K562 (cell line): ENCODE measurements at regions not wholly inside any gene's neighbourhood (a gene's known extent, or its start where the extent isn't known, plus 50 kb on each side); places are given as distances from the start of the nearest gene placed in this dataset.

Source experiments
- ATAC-seq: fragments of 200-7000 bp; cut with Tn5 transposase; 3 replicates; pipeline ENCODE4 v1.9.1; 2020; ENCODE audit warnings: moderate library complexity
- BruUV-seq: library from RNA; stranded (reverse); fragments of 400-500 nt; replicated peaks from 2 replicates; lab custom pipeline; 2021; lab: Mats Ljungman, UMichigan
- CTCF ChIA-PET: fragments of 300-600 bp; formaldehyde crosslinking; extraction: SDS; loops from one replicate; lab custom pipeline; 2021; ENCODE audit warnings: low intra/inter-chr PET ratio; lab: Yijun Ruan, JAX
- POLR2A ChIA-PET: fragments of 300-600, 350-650 bp; sonication (Branson Sonifier 250); formaldehyde crosslinking; extraction: SDS; loops from one replicate; lab custom pipeline; 2021; ENCODE audit warnings: antibody characterized with exemption, inconsistent platforms; lab: Yijun Ruan, JAX
- DNase-seq, 4 experiments: peaks; one replicate each; pipeline versions ENCODE4 v3.0.0 to v3.0.0-alpha.2; 2011 to 2018; ENCODE audit warnings: low spot score in 3 of 4, mixed read lengths in 3 of 4; ENCODE audit errors: extremely low read depth in 1 of 4
- FAIRE-seq: peaks from 2 replicates; lab custom pipeline; 2011; peaks lifted over from hg19 to GRCh38; lab: Jason Lieb, UNC
- H2AFZ ChIP-seq: 2 replicates; pipeline ENCODE4 v1.6.0; 2011; ENCODE audit warnings: low read depth, low read length, control low read depth, inconsistent platforms
- H3K27ac ChIP-seq: fragments of 200-600 bp; 3 replicates; pipeline ENCODE4 v1.8.0; 2011; ENCODE audit warnings: low read depth, mild to moderate bottlenecking, control low read depth, inconsistent platforms, low read length, moderate library complexity, mixed read lengths; ENCODE audit errors: extremely low read depth
- H3K27me3 ChIP-seq, 2 experiments: fragments of 300-600 bp in 1 of 2; 2 replicates in 1 of 2; 3 replicates in 1 of 2; pipeline versions ENCODE4 v1.6.0 to v1.8.0; 2011; ENCODE audit warnings: inconsistent platforms in 2 of 2, low read length in 2 of 2, mild to moderate bottlenecking in 1 of 2, mixed read lengths in 1 of 2, moderate library complexity in 1 of 2; ENCODE audit not compliant: control insufficient read depth in 2 of 2, insufficient read depth in 2 of 2
- H3K36me3 ChIP-seq: fragments of 300-600 bp; 3 replicates; pipeline ENCODE4 v1.8.0; 2011; ENCODE audit warnings: mild to moderate bottlenecking, low read length, inconsistent platforms; ENCODE audit not compliant: control insufficient read depth, insufficient read depth
- H3K4me1 ChIP-seq, 2 experiments: fragments of 200-600 bp in 1 of 2; replicated peaks in 1 of 2; 2 replicates in 1 of 2; 3 replicates in 1 of 2; pipeline versions ENCODE4 v1.5.1 to v1.8.0; 2011; ENCODE audit warnings: inconsistent platforms in 2 of 2, low read length in 2 of 2, mild to moderate bottlenecking in 1 of 2, mixed read lengths in 1 of 2, moderate library complexity in 1 of 2; ENCODE audit not compliant: control insufficient read depth in 2 of 2, insufficient read depth in 2 of 2
- H3K4me2 ChIP-seq: 2 replicates; pipeline ENCODE4 v1.6.1; 2011; ENCODE audit warnings: low read length, control low read depth, inconsistent platforms, mixed read lengths; ENCODE audit not compliant: insufficient read depth
- H3K4me3 ChIP-seq: fragments of 200-600 bp; sonication (generic), shearing (Covaris generic); 2 replicates; pipeline ENCODE4 v1.5.1; 2016; ENCODE audit warnings: control low read depth, inconsistent platforms
- H3K79me2 ChIP-seq: fragments of 200-600 bp; 3 replicates; pipeline ENCODE4 v1.8.0; 2011; ENCODE audit warnings: low read length, inconsistent platforms; ENCODE audit not compliant: control insufficient read depth, insufficient read depth
- H3K9ac ChIP-seq, 2 experiments: 2 replicates each; pipeline versions ENCODE4 v1.6.0 to v1.6.1; 2011; ENCODE audit warnings: low read depth in 2 of 2, low read length in 2 of 2, control low read depth in 1 of 2, inconsistent platforms in 1 of 2, mild to moderate bottlenecking in 1 of 2, mixed read lengths in 1 of 2; ENCODE audit not compliant: insufficient read depth in 1 of 2
- H3K9me1 ChIP-seq: one replicate; pipeline ENCODE4 v1.6.0; 2011; ENCODE audit warnings: inconsistent platforms, mild to moderate bottlenecking, low read length, moderate library complexity; ENCODE audit not compliant: control insufficient read depth, insufficient read depth
- H3K9me3 ChIP-seq: replicated peaks from 2 replicates; pipeline ENCODE4 v1.5.1; 2011; ENCODE audit warnings: low read depth, low read length, inconsistent platforms; ENCODE audit not compliant: control insufficient read depth, insufficient read depth
- H4K20me1 ChIP-seq: replicated peaks from 2 replicates; pipeline ENCODE4 v1.6.1; 2011; ENCODE audit warnings: low read length, inconsistent platforms, mixed read lengths; ENCODE audit not compliant: control insufficient read depth, insufficient read depth
- DIDO1 ChIP-seq: fragments of 450-650 bp; IDR thresholded peaks from 2 replicates; pipeline ENCODE4 v1.6.1; 2016; ENCODE audit warnings: low read depth, missing biosample characterization, missing genetic modification characterization
- GATA2 ChIP-seq: sonication (generic); formaldehyde crosslinking; IDR thresholded peaks from 2 replicates; pipeline ENCODE4 v1.4.0; 2020; ENCODE audit warnings: mild to moderate bottlenecking, missing genetic modification reagents
- GATAD2B ChIP-seq: fragments of 450-650 bp; IDR thresholded peaks from 2 replicates; pipeline ENCODE4 v1.6.1; 2017; ENCODE audit warnings: mild to moderate bottlenecking, borderline replicate concordance
- MAZ ChIP-seq, 2 experiments: fragments of 450-650 bp in 1 of 2; sonication (generic) in 1 of 2; formaldehyde crosslinking; IDR thresholded peaks in 1 of 2; conservative IDR thresholded peaks in 1 of 2; 2 replicates each; pipeline versions ENCODE4 v1.4.0 to v1.5.0; 2020; ENCODE audit warnings: mild to moderate bottlenecking in 1 of 2, missing genetic modification reagents in 1 of 2
- MEF2A ChIP-seq: IDR thresholded peaks from 2 replicates; pipeline ENCODE4 v1.6.1; 2011; ENCODE audit warnings: low read depth, mild to moderate bottlenecking, low read length, moderate library complexity; ENCODE audit not compliant: control insufficient read depth
- MTA1 ChIP-seq: fragments of 450-650 bp; IDR thresholded peaks from 2 replicates; pipeline ENCODE4 v1.6.1; 2017; ENCODE audit warnings: borderline replicate concordance
- RAD21 ChIP-seq, 2 experiments: fragments of 250-450 bp in 1 of 2; fragments of 450-650 bp in 1 of 2; sonication (Bioruptor Pico) in 1 of 2; formaldehyde crosslinking in 1 of 2; IDR thresholded peaks in 1 of 2; conservative IDR thresholded peaks in 1 of 2; 2 replicates each; pipeline versions ENCODE4 v1.4.0 to v1.8.0; 2020 to 2022; ENCODE audit warnings: mild to moderate bottlenecking in 2 of 2, moderate library complexity in 1 of 2
- SLC30A9 ChIP-seq: fragments of 250-450 bp; sonication (Bioruptor Pico); IDR thresholded peaks from 2 replicates; pipeline ENCODE4 v1.8.0; 2022; ENCODE audit warnings: mild to moderate bottlenecking, moderate library complexity
- SNRNP70 ChIP-seq: fragments of 200-400 bp; formaldehyde crosslinking; optimal IDR thresholded peaks from 2 replicates; pipeline ENCODE3; 2017; ENCODE audit warnings: low read depth, low read length
- TCFL5 ChIP-seq: fragments of 250-450 bp; sonication (Bioruptor Pico); conservative IDR thresholded peaks from 2 replicates; pipeline ENCODE4 v1.6.1; 2021; ENCODE audit warnings: mild to moderate bottlenecking, moderate library complexity, matching md5 sums
- ZNF184 ChIP-seq: sonication (generic); formaldehyde crosslinking; IDR thresholded peaks from 2 replicates; pipeline ENCODE4 v1.5.0; 2020; ENCODE audit warnings: missing genetic modification reagents
- ZNF232 ChIP-seq: sonication (generic); formaldehyde crosslinking; IDR thresholded peaks from 2 replicates; pipeline ENCODE4 v1.8.0; 2022; ENCODE audit warnings: mild to moderate bottlenecking, missing genetic modification reagents
- ZNF316 ChIP-seq: fragments of 450-650 bp; IDR thresholded peaks from 2 replicates; pipeline ENCODE4 v1.6.1; 2016
- ZNF589 ChIP-seq: fragments of 200-800 bp; sonication (Bioruptor generic); IDR thresholded peaks from 2 replicates; pipeline ENCODE4 v1.6.1; 2016; ENCODE audit warnings: low read depth, missing genetic modification characterization, missing compliant biosample characterization
- ZNF830 ChIP-seq: fragments of 250-450 bp; sonication (Bioruptor Pico); IDR thresholded peaks from 2 replicates; pipeline ENCODE4 v1.5.0; 2021; ENCODE audit warnings: mild to moderate bottlenecking
- WGBS: fragments of 100-300 bp; shearing (Covaris generic); methylation state at CpG from one replicate; pipeline ENCODE4 v1.1.6; 2016; ENCODE audit warnings: low coverage, mixed read lengths; ENCODE audit not compliant: insufficient coverage; ENCODE audit errors: missing lambda C conversion rate; 5-methylcytosine and 5-hydroxymethylcytosine counted together
- in situ Hi-C: fragments of 300-500 bp; cut with MboI; formaldehyde crosslinking; loops from 4 replicates; pipeline ENCODE4 v1.15.0; 2018; ENCODE audit warnings: inconsistent platforms, mixed read lengths
- intact Hi-C: fragments of 100-400 bp; cut with micrococcal nuclease; formaldehyde crosslinking; loops from 2 replicates; pipeline ENCODE4 v1.14.2; 2022
- TF ChIP-seq, protein P1 (sequence below): fragments of 450-650 bp; IDR thresholded peaks from 2 replicates; pipeline ENCODE4 v1.6.1; 2016; ENCODE audit warnings: mild to moderate bottlenecking
- TF ChIP-seq, protein P2 (sequence below): sonication (generic); formaldehyde crosslinking; IDR thresholded peaks from 2 replicates; pipeline ENCODE4 v1.8.0; 2022; ENCODE audit warnings: missing genetic modification reagents, mild to moderate bottlenecking, moderate library complexity, borderline replicate concordance

DNA sequence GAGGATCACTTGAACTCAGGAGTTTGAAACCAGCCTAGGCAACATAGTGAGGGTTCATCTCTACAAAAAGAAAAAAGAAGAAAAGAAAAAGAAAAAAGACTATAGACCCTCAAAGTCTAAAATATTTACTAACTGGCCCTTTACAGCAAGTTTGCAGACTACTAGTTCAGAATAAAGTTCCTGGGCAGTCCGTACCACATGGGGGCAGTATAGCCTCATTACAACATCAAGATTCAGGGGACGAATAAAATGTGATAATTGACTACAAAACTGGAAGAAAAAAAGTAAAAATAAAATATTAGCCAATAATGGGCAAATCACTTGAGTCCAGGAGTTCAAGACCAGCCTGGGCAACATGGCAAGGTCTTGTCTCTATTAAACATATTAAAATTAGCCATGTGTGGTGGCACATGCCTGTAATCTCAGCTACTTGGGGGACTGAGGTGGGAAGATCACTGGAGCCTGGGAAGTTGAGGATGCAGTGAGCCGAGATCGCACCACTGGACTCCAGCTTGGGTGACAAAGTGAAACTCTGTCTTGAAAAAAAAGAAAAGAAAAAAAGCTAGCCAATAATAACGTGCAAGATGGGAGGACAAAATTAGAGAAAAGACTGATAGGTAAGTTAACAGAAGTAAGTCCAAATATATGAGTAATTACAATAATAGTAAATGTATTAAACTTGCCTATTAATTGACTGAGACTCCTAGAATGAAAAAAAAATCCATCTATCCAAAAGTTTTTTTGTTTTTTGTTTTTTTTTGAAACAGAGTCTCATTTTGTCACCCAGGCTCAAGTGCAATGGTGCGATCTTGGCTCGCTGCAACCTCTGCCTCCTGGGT, 129.4 kb upstream of the SEC14L1 start (continued):
- TF ChIP-seq RAD21 (CRISPR knock-in tag; conservative IDR thresholded peaks at IDR 0.05 in 1 of 2, IDR thresholded peaks at IDR 0.05 in 1 of 2) (peak; percentile 32 to 77), ZNF589 (no peak), SNRNP70 (no peak), ZNF316 (no peak), ZNF830 (CRISPR knock-in tag) (no peak), MEF2A (no peak), ZNF184 (no peak)
- TF ChIP-seq, protein P1, sequence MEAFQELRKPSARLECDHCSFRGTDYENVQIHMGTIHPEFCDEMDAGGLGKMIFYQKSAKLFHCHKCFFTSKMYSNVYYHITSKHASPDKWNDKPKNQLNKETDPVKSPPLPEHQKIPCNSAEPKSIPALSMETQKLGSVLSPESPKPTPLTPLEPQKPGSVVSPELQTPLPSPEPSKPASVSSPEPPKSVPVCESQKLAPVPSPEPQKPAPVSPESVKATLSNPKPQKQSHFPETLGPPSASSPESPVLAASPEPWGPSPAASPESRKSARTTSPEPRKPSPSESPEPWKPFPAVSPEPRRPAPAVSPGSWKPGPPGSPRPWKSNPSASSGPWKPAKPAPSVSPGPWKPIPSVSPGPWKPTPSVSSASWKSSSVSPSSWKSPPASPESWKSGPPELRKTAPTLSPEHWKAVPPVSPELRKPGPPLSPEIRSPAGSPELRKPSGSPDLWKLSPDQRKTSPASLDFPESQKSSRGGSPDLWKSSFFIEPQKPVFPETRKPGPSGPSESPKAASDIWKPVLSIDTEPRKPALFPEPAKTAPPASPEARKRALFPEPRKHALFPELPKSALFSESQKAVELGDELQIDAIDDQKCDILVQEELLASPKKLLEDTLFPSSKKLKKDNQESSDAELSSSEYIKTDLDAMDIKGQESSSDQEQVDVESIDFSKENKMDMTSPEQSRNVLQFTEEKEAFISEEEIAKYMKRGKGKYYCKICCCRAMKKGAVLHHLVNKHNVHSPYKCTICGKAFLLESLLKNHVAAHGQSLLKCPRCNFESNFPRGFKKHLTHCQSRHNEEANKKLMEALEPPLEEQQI = no peak

DNA sequence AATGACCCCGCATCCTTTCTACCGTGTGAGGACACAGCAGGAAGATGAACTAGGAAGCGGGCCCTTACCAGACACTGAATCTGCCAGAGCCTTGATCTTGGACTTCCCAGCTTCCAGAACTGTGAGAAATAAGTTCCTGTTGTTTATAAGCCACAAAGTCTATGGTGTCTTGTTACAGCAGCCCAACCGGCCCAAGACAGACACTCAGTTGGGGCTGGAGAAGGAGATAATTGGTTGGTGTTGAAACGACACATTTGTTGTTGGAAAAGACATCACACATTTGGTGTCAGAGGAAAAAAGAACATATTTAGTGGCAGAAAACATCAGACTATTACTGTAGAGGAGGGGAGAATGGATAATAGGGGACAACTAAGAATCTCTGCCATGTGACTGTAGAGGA, 122.3 kb upstream of the SEC14L1 start:
- H2AFZ ChIP-seq = no peak overlapping the region
- in situ Hi-C loops = no loop called here
- 5% methylated on average over 5 of the region's 5 CpGs for WGBS
- TF ChIP-seq TCFL5 (CRISPR knock-in tag) = no peak
- no peak for TF ChIP-seq ZNF232 (CRISPR knock-in tag)
- no peak for TF ChIP-seq MAZ (CRISPR knock-in tag; conservative IDR thresholded peaks at IDR 0.05 in 1 of 2, IDR thresholded peaks at IDR 0.05 in 1 of 2)
- no peak for TF ChIP-seq MTA1
- no peak for TF ChIP-seq DIDO1 (tag)
- no peak for TF ChIP-seq GATA2 (CRISPR knock-in tag)
- no peak for TF ChIP-seq SLC30A9
- TF ChIP-seq, protein P2, sequence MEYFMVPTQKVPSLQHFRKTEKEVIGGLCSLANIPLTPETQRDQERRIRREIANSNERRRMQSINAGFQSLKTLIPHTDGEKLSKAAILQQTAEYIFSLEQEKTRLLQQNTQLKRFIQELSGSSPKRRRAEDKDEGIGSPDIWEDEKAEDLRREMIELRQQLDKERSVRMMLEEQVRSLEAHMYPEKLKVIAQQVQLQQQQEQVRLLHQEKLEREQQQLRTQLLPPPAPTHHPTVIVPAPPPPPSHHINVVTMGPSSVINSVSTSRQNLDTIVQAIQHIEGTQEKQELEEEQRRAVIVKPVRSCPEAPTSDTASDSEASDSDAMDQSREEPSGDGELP (CRISPR knock-in tag) = no peak
- TF ChIP-seq GATAD2B = no peak

More for the DNA sequence above, 122.3 kb upstream of the SEC14L1 start:
- ChIA-PET CTCF (no interaction called here), POLR2A (no interaction called here)
- no peak overlapping the region for H3K9ac ChIP-seq
- no peaks in the 10 kb centered on the region for H3K9me1 ChIP-seq
- no TSS peak for BruUV-seq
- intact Hi-C loops = loop anchor here (10.0 kb wide), 1 partner anchor 46 kb away; no protein-coding TSS in a partner anchor
- FAIRE-seq (no peak), ATAC-seq (no peak), DNase-seq (no peak)
- H4K20me1 ChIP-seq = 0 out of 2 replicates have a peak, but pooled peaks cover 3% of the 10 kb centered on the region
- H3K4me3 ChIP-seq = no peak overlapping the region
- no peaks in the 10 kb centered on the region for H3K36me3 ChIP-seq
- H3K4me2 ChIP-seq = no peak overlapping the region
- no peaks in the 10 kb centered on the region for H3K4me1 ChIP-seq
- H3K27ac ChIP-seq = no peak overlapping the region
- no peaks in the 10 kb centered on the region for H3K79me2 ChIP-seq
- no peaks in the 10 kb centered on the region for H3K9me3 ChIP-seq
- peaks cover 7 to 15% of the 10 kb centered on the region in 2 experiments for H3K27me3 ChIP-seq
